Tibial artery (tissue), 4 donors: ENCODE measurements at regions not wholly inside any gene's neighbourhood (a gene's known extent, or its start where the extent isn't known, plus 50 kb on each side); places are given as distances from the start of the nearest gene placed in this dataset.

ENCODE experiments used
- DNase-seq, 2 donors: peaks; one replicate each; pipeline ENCODE4 v3.0.0-alpha.2; 2019
- H3K27ac ChIP-seq, 2 donors: fragments of 200-600 bp; sonication (generic) in 1 of 2; 1 replicate in 1 of 2; 2 replicates in 1 of 2; pipeline ENCODE4 v1.5.1; 2018 to 2019; ENCODE audit warnings: mild to moderate bottlenecking in 1 of 2
- H3K27me3 ChIP-seq, 2 donors: fragments of 200-600 bp; sonication (generic) in 1 of 2; one replicate each; pipeline versions ENCODE4 v1.5.1 to v1.6.0; 2016 to 2019
- H3K36me3 ChIP-seq, 3 donors: fragments of 200-600 bp; sonication (generic) in 2 of 3; one replicate each; pipeline ENCODE4 v1.5.1; 2016 to 2019; ENCODE audit warnings: mild to moderate bottlenecking in 2 of 3
- H3K4me1 ChIP-seq, 4 donors: fragments of 200-600 bp; sonication (generic) in 2 of 4; 1 replicate in 3 of 4; 2 replicates in 1 of 4; pipeline ENCODE4 v1.5.1; 2016 to 2019
- H3K4me3 ChIP-seq, 2 donors: fragments of 200-600 bp; sonication (generic) in 1 of 2; 1 replicate in 1 of 2; 2 replicates in 1 of 2; pipeline ENCODE4 v1.5.1; 2018 to 2019; ENCODE audit warnings: mild to moderate bottlenecking in 2 of 2
- H3K9me3 ChIP-seq, 3 donors: fragments of 200-600 bp; sonication (generic) in 1 of 3; one replicate each; pipeline ENCODE4 v1.5.1; 2016 to 2019
- CTCF ChIP-seq, 2 experiments: fragments of 200-600 bp in 1 of 2; fragments of 450-650 bp in 1 of 2; IDR thresholded peaks; one replicate each; pipeline ENCODE4 v1.5.1; 2017 to 2019; ENCODE audit warnings: antibody characterized with exemption in 2 of 2, mild to moderate bottlenecking in 1 of 2, moderate library complexity in 1 of 2
- intact Hi-C: fragments of 100-400 bp; cut with DNase I; formaldehyde crosslinking; loops from one replicate; pipeline ENCODE4 v1.15.0; 2023; ENCODE audit warnings: low total_unique reads

GRCh38 chr13:107291875-107292274 lies 723.9 kb upstream of the ARGLU1 start:
- H3K4me1 ChIP-seq = no peaks in the 10 kb centered on the region
- no peaks in the 10 kb centered on the region for H3K27me3 ChIP-seq
- no peaks in the 10 kb centered on the region for H3K36me3 ChIP-seq
- intact Hi-C loops = no loop called here
- no peak overlapping the region for H3K27ac ChIP-seq
- H3K4me3 ChIP-seq = no peak overlapping the region
- no peak for DNase-seq
- TF ChIP-seq CTCF (IDR thresholded peaks at IDR 0.05) = no peak
- H3K9me3 ChIP-seq = no peaks in the 10 kb centered on the region

GRCh38 chr13:107289540-107289939 lies 721.6 kb upstream of the ARGLU1 start:
- intact Hi-C loops = no loop called here
- no peaks in the 10 kb centered on the region for H3K27me3 ChIP-seq
- DNase-seq = no peak
- H3K9me3 ChIP-seq = no peaks in the 10 kb centered on the region
- no peak overlapping the region for H3K4me3 ChIP-seq
- H3K4me1 ChIP-seq = no peaks in the 10 kb centered on the region
- no peak overlapping the region for H3K27ac ChIP-seq
- H3K36me3 ChIP-seq = no peaks in the 10 kb centered on the region
- TF ChIP-seq CTCF (IDR thresholded peaks at IDR 0.05) = no peak

GRCh38 chr13:107284173-107284572 lies 716.2 kb upstream of the ARGLU1 start:
- TF ChIP-seq CTCF (IDR thresholded peaks at IDR 0.05) = no peak
- Histone ChIP-seq H3K4me1 (no peaks in the 10 kb centered on the region), H3K36me3 (no peaks in the 10 kb centered on the region), H3K4me3 (no peak overlapping the region), H3K9me3 (no peaks in the 10 kb centered on the region), H3K27me3 (no peaks in the 10 kb centered on the region), H3K27ac (no peak overlapping the region)
- DNase-seq = no peak
- intact Hi-C loops = no loop called here

GRCh38 chr13:107277911-107278310 lies 710.0 kb upstream of the ARGLU1 start:
- Histone ChIP-seq H3K27ac (no peak overlapping the region), H3K4me1 (no peaks in the 10 kb centered on the region), H3K4me3 (no peak overlapping the region), H3K36me3 (no peaks in the 10 kb centered on the region), H3K9me3 (no peaks in the 10 kb centered on the region), H3K27me3 (no peaks in the 10 kb centered on the region)
- no peak for DNase-seq
- intact Hi-C loops = no loop called here
- no peak for TF ChIP-seq CTCF (IDR thresholded peaks at IDR 0.05)

GRCh38 chr13:107276936-107277335 lies 709.0 kb upstream of the ARGLU1 start:
- Histone ChIP-seq H3K4me1 (no peaks in the 10 kb centered on the region), H3K27ac (no peak overlapping the region), H3K27me3 (no peaks in the 10 kb centered on the region), H3K36me3 (no peaks in the 10 kb centered on the region), H3K4me3 (no peak overlapping the region), H3K9me3 (no peaks in the 10 kb centered on the region)
- intact Hi-C loops = no loop called here
- DNase-seq = no peak
- TF ChIP-seq CTCF (IDR thresholded peaks at IDR 0.05) = no peak

- no peak for DNase-seq
- H3K27ac ChIP-seq = no peak overlapping the region
- H3K9me3 ChIP-seq = no peaks in the 10 kb centered on the region
- no peak for TF ChIP-seq CTCF (IDR thresholded peaks at IDR 0.05)
- no peaks in the 10 kb centered on the region for H3K4me1 ChIP-seq
- H3K4me3 ChIP-seq = no peak overlapping the region
- H3K27me3 ChIP-seq = no peaks in the 10 kb centered on the region
- no peaks in the 10 kb centered on the region for H3K36me3 ChIP-seq
- intact Hi-C loops = no loop called here
These were observed 708.1 kb upstream of the ARGLU1 start for GRCh38 chr13:107275945-107276614.
